ENCODE measurements at regions not wholly inside any gene's neighbourhood (a gene's known extent, or its start where the extent isn't known, plus 50 kb on each side); places are given as distances from the start of the nearest gene placed in this dataset.

DNA sequence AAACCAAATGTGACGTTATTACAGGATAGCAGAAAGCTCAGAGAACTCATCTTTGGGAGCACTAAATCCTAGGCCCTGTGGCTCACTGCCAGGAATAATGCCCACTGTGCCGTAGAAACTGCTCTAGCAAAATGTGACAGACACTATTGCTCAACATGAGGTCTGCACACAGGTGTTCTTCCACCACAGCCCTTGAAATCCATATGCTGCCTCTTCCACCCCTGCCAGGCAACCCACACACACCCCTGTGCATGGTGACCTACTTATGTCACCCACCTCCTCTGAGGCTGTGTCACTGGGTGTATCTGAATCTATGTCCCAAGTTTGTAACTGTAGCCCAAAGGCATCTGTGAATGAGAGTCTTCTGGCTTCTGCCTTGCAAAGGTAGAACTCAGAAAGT, 66.1 kb upstream of the MBOAT2 start:
- no peak for TF ChIP-seq POLR2A (IDR thresholded peaks at IDR 0.05; ENCODE audit: low read length)
- no peak for TF ChIP-seq GATA1 (IDR thresholded peaks at IDR 0.05; ENCODE audit: low read depth, low read length)

Measured in erythroblast (primary cell).